ENCODE measurements at regions not wholly inside any gene's neighbourhood (a gene's known extent, or its start where the extent isn't known, plus 50 kb on each side); places are given as distances from the start of the nearest gene placed in this dataset.

DNA sequence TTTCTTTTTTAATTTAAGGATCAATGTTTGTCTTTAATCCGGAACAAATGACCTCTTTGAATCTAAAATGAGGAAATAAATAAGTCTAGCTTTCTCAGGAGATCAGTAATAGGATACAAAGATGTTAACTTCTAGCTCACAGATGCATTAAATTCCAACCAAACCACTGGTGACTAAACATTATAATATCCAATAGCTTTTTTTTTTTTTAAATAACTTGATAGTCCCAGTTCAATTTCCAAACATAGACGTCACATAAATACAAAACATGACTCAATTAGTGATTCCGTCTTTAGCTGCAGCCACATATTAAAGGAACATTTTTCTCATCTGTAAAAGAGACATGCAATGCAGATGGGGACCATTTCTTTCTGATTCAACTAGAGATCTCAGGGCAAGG, 390.5 kb upstream of the PCDH9 start:
- Mint-ChIP-seq H3K4me3 (ENCODE audit: low read depth) (no peak overlapping the region), H3K4me1 (ENCODE audit: low read depth) (no peaks in the 10 kb centered on the region), H3K36me3 (ENCODE audit: insufficient read depth) (no peaks in the 10 kb centered on the region), H3K27me3 (no peaks in the 10 kb centered on the region), H3K27ac (no peak overlapping the region), H3K9me3 (ENCODE audit: low read depth) (no peaks in the 10 kb centered on the region)
- no peak for DNase-seq (ENCODE audit: low spot score, unreplicated experiment)
- TF ChIP-seq, protein P1, sequence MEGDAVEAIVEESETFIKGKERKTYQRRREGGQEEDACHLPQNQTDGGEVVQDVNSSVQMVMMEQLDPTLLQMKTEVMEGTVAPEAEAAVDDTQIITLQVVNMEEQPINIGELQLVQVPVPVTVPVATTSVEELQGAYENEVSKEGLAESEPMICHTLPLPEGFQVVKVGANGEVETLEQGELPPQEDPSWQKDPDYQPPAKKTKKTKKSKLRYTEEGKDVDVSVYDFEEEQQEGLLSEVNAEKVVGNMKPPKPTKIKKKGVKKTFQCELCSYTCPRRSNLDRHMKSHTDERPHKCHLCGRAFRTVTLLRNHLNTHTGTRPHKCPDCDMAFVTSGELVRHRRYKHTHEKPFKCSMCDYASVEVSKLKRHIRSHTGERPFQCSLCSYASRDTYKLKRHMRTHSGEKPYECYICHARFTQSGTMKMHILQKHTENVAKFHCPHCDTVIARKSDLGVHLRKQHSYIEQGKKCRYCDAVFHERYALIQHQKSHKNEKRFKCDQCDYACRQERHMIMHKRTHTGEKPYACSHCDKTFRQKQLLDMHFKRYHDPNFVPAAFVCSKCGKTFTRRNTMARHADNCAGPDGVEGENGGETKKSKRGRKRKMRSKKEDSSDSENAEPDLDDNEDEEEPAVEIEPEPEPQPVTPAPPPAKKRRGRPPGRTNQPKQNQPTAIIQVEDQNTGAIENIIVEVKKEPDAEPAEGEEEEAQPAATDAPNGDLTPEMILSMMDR (IDR thresholded peaks at IDR 0.05; ENCODE audit: unreplicated experiment): no peak

DNA sequence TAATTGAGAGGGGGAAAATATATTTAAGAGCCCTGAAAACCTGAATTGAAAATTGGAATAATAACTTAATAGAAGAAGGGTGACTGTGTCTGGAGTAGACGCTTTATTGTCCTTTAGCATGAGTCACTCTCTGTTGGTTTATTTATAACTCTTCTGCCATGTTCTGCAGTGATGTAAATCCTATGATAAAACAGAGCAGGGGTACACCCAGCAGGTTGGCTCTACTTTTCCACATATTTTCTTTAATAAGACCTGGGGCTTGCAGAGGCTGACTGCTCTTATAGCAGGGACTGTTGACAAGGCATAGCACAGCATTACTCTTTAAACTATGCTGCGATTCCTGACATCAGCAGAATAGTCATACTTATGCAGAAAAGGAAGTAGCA, 389.9 kb upstream of the PCDH9 start:
- Mint-ChIP-seq H3K27me3 (no peaks in the 10 kb centered on the region), H3K4me3 (ENCODE audit: low read depth) (no peak overlapping the region), H3K9me3 (ENCODE audit: low read depth) (no peaks in the 10 kb centered on the region), H3K36me3 (ENCODE audit: insufficient read depth) (no peaks in the 10 kb centered on the region), H3K4me1 (ENCODE audit: low read depth) (no peaks in the 10 kb centered on the region), H3K27ac (no peak overlapping the region)
- DNase-seq (ENCODE audit: low spot score, unreplicated experiment): no peak
- TF ChIP-seq, protein P1 (IDR thresholded peaks at IDR 0.05; ENCODE audit: unreplicated experiment): no peak

DNA sequence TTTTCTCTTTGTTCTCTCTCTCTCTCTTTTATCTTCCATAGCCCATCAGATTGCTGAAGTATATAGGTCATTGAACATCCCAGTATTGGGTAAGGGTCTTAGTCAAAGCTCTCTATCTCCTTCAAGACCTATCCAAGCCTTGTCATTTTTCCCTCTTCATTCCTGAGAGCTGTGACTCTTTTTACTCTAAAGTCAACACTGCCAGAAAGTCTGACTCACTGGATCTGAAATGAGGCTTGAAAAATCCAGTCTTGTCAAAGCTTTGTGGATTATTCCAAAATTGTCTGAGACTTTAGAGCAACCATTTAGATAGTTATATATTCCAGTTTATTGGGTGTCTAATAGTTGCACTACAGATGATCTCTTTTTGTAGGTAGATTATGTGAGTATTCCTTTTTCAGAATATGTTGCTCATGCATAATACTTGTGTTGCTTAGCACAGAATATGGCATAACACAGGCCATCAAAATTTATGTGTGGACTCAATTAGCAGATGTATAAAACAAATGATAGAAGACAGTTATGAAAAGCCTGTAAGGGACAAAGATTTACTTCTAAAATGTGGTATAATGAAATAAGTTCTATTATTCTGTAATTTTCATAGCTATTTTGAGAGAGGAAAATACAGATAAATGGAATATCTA, 389.3 kb upstream of the PCDH9 start:
- Mint-ChIP-seq H3K4me1 (ENCODE audit: low read depth) (no peaks in the 10 kb centered on the region), H3K36me3 (ENCODE audit: insufficient read depth) (no peaks in the 10 kb centered on the region), H3K4me3 (ENCODE audit: low read depth) (no peak overlapping the region), H3K27ac (no peak overlapping the region), H3K27me3 (no peaks in the 10 kb centered on the region), H3K9me3 (ENCODE audit: low read depth) (no peaks in the 10 kb centered on the region)
- DNase-seq (ENCODE audit: low spot score, unreplicated experiment): no peak
- TF ChIP-seq, protein P1 (IDR thresholded peaks at IDR 0.05; ENCODE audit: unreplicated experiment): no peak

DNA sequence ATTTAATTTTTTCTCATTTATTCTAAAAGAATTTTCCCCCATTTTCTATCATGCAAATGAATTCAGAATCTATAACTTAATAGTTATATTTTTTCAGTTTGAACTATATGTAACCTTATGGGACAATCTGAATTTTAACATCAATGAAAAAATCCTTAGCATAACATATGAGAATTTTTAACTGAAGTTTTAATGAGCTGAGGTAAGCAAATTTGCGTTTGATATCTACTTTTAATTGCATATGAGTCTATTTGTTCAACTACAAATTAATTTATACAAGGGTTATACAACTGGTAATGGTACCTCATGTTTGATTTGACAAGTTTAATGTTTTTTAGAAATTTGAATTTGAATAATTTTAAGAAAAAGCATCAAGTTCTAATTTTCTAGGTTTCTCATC, 384.4 kb upstream of the PCDH9 start:
- no peaks in the 10 kb centered on the region for H3K4me1 Mint-ChIP-seq (ENCODE audit: low read depth)
- DNase-seq (ENCODE audit: low spot score, unreplicated experiment): no peak
- H3K9me3 Mint-ChIP-seq (ENCODE audit: low read depth): no peaks in the 10 kb centered on the region
- no peak overlapping the region for H3K27ac Mint-ChIP-seq
- TF ChIP-seq, protein P1 (IDR thresholded peaks at IDR 0.05; ENCODE audit: unreplicated experiment): no peak
- H3K27me3 Mint-ChIP-seq: no peaks in the 10 kb centered on the region
- no peak overlapping the region for H3K4me3 Mint-ChIP-seq (ENCODE audit: low read depth)
- no peaks in the 10 kb centered on the region for H3K36me3 Mint-ChIP-seq (ENCODE audit: insufficient read depth)

DNA sequence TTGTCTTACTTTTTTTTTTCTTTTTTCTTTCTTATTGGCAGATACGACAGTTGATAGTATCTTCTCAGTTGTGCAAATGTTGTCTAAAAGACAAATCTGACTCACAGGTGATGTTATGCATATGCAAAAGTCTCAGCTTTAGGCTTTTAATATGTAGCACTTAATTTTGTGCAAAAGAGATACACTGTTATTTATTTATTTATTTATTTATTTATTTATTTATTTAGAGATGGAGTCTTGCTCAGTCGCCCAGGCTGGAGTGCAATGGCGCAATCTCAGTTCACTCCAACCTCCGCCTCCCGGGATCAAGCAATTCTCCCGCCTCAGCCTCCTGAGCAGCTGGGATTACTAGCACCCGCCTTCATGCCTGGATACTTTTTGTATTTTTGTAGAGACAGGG, 383.9 kb upstream of the PCDH9 start:
- no peaks in the 10 kb centered on the region for H3K27me3 Mint-ChIP-seq
- DNase-seq (ENCODE audit: low spot score, unreplicated experiment): no peak
- H3K9me3 Mint-ChIP-seq (ENCODE audit: low read depth): no peaks in the 10 kb centered on the region
- H3K4me1 Mint-ChIP-seq (ENCODE audit: low read depth): no peaks in the 10 kb centered on the region
- no peak overlapping the region for H3K27ac Mint-ChIP-seq
- TF ChIP-seq, protein P1 (IDR thresholded peaks at IDR 0.05; ENCODE audit: unreplicated experiment): no peak
- H3K36me3 Mint-ChIP-seq (ENCODE audit: insufficient read depth): no peaks in the 10 kb centered on the region
- no peak overlapping the region for H3K4me3 Mint-ChIP-seq (ENCODE audit: low read depth)

Data from progenitor cell of endocrine pancreas (in vitro differentiated cells).